HG03175 (cell line): ENCODE measurements at regions not wholly inside any gene's neighbourhood (a gene's known extent, or its start where the extent isn't known, plus 50 kb on each side); places are given as distances from the start of the nearest gene placed in this dataset.
"Not testable (repeated sequence)": the region's sequence is repeated elsewhere in the genome, so short reads cannot be mapped to it uniquely, and the experiment has no call there.

Experiments used
- ATAC-seq: cut with Tn5 transposase; IDR thresholded peaks from one replicate; pipeline ENCODE4 v1.9.1; 2021; ENCODE audit warnings: mild to moderate bottlenecking, moderate library complexity; ENCODE audit not compliant: unreplicated experiment

DNA sequence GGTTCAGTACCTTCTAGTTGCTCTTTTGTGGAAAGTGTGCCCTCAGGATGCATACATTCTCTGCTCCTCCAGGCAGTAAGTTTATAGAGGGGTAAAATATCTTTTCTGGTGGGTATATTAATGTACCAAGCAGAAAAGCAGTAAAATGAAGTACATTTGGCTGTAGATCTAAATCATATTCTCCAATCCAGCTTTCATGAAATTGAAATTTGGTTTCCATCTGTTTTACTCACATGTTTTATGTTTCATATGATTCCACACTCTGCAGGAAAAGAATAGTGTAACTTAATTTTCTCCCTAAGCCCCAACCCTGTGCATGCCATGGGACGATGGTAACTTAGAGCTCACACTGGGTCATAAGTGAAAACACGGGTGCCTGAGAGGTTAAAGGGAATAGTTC lies 172.3 kb downstream of the AKAIN1 start:
- no peak for ATAC-seq

DNA sequence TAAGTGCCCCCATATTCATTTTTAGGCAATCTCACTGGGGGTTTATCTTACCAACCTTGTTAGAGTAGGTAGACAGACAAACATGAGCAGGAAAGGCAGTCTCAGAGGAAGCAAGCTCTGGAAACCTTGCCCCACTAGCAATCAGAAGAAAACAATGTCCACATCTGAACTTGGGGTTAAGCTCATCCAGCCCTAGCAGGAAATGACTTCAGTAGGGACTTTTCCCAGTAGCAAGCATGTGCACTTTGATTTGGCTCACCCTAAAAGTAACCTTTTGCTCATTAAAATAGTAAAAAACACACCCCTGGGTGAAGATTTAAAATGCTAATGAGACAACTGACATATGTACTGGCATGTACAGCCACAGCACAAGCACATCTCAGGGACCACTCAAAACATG lies 175.5 kb downstream of the AKAIN1 start:
- ATAC-seq, result no peak

DNA sequence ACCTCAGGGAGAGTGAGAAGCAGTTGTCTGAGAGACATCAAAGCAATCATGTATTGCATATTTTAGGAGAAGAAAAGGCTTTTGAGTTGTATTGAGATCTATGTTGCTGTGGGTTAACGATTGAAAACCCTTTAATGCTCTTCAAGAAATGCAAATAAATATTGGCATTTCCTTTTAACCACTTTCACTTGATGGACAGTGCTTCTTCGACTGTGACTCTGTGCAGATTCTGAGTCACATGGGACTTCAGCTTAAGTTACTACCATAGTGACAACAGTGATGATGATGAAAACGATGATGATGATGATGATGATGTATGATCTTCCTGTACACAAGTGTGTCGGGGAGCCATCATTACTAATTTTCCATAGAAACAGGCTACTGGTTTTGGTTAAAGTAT lies 181.8 kb downstream of the AKAIN1 start:
- no peak for ATAC-seq

DNA sequence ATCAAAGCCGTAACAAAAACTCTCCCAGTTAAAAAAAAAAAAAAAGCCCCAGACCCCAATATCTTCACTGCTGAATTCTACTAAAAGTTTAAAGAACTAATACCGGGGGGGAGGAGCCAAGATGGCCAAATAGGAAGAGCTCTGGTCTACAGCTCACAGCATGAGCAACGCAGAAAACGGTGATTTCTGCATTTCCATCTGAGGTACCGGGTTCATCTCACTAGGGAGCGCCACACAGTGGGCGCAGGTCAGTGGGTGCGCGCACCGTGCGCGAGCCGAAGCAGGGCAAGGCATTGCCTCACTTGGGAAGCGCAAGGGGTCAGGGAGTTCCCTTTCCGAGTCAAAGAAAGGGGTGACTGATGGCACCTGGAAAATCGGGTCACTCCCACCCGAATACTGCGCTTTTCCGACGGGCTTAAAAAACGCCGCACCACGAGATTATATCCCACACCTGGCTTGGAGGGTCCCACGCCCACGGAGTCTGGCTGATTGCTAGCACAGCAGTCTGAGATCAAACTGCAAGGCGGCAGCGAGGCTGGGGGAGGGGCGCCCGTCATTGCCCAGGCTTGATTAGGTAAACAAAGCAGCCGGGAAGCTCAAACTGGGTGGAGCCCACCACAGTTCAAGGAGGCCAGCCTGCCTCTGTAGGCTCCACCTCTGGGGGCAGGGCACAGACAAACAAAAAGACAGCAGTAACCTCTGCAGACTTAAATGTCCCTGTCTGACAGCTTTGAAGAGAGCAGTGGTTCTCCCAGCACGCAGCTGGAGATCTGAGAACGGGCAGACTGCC lies 192.8 kb downstream of the AKAIN1 start:
- ATAC-seq, result not testable (repeated sequence)

DNA sequence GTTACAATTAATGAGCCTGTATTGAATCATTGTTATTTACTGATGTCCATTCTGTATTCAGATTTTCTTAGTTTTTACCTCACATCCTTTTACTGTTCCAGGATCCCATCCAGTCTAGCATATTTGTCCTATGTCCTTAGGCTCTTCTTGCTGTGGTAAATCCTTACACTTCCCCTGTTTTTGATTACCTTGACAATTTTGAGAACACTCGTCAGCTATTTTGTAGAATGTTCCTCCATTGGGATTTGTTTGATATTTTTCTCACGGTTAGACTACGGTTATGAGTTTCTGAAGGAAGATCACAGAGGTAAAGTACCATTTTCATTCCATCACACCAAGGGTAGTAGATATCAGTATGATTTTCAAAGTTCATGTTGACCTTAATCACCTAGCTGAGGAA lies 202.3 kb downstream of the AKAIN1 start:
- no peak for ATAC-seq

DNA sequence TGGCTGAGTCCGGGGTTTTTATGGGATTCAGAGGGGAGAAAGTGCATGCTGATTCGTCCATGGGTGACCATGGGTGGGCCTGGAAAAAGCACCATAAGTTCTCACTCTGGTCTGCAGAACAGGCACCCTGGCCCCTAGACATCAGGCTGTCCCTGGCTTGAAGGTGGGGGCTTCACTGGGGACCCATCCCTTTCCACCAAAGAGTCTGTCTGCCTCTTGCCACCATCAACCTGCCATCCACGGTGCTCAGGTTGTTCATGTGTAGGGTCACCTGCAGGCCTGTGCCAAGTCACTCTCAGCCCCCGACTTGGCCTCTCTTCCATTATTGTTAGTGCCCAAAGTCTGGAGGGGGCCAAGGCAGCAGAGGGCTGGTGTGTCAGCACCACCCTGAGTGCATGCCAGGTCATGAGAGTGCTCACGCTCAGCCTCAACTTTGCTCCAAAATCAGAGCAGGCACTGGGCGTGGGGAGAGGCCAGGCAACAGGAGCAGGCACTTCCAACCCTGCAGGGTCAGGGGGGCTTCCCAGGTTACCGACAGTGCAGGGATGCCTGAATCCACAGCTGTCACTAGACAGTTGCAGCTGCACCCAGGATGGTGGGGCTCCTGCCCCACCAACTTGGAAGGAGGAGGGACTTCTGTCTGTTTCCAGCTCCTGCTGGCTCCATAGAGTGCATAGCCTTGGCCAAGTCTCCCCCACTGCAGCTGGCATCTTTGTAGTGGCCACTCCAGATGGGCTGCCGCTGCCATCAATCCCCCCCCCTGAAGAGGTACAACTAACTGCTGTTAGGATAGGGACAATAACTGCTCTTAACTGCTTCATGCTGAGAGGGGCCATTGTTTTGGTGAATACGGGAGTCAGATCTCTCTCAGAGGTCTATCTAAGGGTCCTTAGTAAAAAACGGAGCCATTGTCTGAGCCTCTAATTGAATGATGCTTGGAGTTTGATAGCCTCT lies 209.3 kb downstream of the AKAIN1 start:
- ATAC-seq, result no peak

DNA sequence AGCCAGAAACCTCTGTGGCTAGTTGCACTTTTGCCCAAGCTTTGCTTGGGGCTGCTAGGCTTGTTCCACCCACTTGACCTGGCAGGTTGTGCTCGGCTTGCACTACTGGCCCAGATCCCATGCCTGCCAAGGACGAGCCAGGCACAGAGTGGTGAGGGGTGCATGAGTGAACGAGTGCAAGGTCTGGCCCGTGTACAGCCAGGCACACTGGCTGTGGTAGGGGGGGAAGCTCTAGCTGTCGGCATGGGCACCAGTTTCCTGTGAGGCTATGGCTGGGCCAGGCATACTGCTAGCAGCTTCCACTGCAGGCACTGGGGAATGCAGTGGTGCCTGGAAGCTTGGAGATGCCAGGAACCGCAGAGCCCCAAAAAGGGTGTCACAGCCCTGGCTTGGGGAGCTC lies 210.4 kb downstream of the AKAIN1 start:
- no peak for ATAC-seq

DNA sequence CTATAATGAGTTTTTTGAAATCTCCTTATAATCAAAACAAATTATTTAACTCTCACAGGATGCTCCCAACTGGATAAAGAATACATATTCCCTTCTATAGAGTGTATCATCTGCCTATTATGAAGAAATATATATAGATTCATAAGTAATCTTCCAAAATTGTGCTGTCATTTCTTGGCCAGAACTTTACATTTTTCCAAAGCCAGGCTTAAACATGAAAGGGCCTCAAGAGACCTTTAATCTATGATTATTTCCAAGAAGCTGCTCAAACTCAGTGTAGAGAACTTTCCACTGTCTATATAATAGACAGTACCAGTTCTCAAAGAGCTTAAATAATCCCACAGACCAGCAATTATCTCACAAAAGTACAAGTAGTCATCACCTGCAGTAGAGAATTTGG lies 211.0 kb downstream of the AKAIN1 start:
- ATAC-seq, result no peak

DNA sequence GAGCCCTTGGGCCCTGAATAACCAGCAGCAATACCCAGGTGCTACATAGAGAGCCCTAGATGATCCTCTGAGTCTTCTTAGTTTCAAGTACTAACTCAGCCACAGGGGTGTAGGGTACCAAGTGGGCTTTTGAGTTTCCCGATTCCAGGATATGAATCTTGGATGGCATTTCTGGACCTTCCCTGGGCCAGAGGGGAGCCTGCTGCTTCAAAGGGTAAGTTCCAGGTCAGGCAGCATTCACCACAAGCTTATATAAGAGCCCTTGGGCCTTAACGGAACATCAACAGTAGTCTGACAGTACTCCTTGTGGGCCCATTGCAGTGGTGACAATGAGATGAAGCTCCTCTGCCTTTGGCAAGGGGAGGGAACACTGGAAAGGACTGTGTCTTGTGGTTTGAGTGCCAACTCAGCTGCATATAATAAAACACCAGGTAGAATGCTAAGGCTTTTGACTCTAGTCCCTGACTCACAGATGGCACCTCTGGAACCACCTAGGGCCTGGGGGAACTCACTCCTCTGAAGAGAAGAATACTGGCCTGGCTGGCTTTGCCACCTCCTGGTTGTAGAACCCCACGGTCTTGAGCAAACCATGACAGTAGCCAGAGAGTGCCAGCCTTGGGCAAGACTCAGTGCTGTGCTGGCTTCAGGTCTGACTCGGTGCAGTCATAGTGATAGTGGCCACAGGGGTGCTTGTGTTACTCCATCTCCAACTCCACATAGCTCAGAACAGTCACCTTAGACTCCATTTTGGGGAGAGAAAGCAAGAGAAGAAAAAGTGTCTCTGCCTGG lies 235.7 kb downstream of the AKAIN1 start:
- no peak for ATAC-seq

DNA sequence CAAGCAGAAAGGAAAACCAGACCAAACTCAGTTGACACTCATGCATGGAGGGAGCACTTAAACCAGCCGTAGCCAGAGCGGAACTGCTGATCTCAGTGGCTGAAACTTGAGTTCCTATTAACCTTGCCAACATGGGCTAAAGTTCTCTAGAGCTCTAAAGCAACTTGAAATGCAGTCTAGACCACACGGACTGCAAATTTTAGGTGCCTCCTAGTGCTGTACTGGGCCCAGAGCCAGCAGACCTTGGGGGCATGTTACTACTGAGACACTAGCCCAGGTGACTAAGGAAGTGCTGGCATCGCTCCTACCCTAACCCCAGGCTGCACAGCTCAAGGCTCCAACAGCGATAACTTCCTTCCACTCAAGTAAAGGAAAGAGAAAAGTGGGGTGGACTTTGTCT lies 236.5 kb downstream of the AKAIN1 start:
- no peak for ATAC-seq

DNA sequence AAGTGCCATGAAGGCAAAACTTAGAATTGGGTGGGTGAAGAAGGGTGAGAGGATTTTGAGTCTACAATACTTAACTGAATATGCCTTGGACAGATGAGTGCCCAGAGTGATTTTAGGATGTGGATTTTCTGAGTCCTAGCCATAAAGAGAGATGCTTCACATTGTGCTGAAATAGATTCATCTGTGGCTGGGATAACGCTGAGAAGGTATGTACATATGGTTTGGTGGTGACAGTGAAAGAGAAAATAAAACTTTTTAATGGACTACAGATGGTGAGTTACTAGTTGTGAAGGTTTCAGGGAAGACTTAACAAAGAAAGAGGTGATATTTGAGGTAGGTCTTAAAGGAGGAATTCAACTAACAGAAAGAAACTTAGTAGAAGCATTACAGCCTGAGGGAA lies 265.8 kb downstream of the AKAIN1 start:
- no peak for ATAC-seq

DNA sequence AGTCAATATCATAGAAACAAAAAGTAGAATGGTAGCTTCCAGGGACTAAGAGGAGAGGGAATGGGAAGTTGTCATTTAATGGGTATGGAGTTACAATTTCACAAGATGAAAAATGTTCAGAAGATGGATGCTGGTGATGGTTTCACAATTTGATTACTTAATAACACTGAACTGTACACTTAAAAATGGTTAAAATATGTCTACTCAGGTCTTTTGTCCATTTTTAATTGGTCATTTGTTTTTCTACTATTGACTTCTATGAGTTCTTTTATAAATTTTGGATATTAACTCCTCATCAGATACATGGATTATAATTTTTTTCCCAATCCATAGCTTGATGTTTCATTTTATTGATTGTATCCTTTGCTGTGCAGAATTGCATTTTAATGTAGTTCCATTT lies 275.5 kb downstream of the AKAIN1 start:
- ATAC-seq, result no peak

DNA sequence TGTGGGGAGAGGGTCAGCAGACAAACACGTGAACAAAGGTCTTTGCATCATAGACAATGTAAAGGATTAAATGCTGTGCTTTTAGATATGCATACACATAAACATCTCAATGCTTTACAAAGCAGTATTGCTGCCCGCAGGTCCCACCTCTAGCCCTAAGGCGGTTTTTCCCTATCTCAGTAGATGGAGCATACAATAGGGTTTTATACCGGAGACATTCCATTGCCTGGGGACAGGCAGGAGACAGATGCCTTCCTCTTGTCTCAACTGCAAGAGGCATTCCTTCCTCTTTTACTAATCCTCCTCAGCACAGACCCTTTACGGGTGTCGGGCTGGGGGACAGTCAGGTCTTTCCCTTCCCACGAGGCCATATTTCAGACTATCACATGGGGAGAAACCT lies 279.5 kb downstream of the AKAIN1 start:
- not testable (repeated sequence) for ATAC-seq

DNA sequence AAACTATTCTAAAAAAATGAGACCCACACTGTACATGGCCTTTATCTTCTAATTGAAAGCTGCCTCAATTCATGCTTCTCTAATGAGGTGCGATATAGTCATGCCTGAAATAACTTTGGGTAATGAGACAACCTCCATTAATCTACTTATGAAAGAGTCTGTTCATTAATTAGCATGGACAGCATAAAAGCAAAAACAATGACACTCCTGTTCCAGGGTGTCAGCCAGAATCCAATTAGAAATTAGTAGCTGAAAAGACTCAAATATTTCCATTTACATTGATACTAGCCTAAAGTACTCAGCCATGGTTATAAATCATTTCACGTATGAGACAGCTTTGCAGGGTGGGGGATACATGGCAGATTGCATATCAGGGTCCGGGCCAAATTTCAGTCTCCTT lies 288.7 kb downstream of the AKAIN1 start:
- no peak for ATAC-seq

DNA sequence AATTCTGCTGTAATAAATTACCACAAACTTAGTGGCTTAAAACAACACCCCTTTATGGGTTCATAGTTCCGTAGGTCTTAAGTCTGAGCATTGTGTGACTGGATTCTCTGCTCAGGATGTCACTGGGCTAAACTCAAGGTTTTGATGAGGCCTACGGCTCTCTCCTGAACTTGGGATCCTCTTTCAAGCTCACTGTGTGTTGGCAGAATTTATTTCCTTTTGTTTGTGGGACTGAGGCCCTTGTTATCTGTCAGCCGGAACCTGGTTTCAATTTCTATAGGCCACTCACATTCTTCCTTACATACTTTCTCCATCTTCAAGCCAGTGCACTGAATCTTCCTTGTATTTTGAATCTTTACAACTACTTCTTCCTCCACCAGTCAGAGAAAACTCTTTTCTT lies 290.2 kb downstream of the AKAIN1 start:
- ATAC-seq, result no peak

DNA sequence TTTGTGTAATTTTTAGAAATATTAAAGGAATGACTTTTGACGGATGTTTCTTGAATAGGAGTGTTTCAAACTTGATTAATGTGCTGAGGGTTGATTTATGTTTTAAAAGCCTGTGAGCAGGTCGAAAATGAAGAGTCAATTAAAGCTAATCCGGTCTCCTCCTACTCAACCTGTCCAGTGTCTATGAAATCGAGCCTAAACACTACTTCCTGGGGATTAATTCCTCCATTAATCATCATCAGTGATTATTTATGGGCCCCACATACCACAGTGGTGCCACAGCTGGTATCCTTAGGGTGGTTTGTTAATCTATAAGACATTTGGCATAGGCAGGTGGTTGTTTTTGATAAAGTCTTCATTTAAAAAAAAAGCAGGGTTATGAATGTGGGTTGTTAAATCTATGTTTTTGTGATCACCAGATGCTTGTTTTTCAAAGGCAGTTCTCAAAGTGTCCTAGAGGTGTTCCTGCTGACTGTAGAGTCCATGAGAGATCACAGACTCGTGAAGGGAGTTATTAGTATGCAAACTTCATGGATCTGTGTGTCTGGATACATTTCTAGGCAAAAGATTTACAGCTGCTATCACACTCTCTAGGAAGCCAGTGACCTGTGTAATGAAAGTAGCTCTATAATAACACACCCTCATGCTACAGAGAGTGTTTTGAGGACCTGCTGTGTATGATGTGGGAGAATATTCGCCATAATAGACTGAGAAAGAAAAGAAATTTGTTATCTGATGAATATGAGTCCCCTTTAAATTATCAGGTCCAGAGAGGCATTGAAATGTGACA lies 308.6 kb downstream of the AKAIN1 start:
- no peak for ATAC-seq

DNA sequence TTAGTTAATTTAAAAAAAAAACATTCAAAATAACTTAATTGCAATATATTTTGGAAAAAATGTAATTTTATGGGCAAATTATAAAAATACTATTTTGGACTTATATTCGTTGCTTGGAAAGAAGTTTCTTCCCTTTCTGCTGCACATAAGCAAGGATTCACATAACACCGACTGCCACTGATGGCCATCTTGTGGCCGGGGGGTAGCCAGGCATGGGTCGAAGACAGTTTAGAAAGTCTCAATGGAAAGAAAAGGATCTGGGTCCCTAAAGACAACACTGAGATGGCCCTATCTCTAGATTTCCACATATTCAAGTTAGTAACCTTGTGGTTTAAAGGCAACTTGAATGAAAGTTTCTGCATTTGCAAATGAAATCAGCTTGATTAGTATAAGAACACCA lies 318.6 kb downstream of the AKAIN1 start:
- ATAC-seq, result no peak

DNA sequence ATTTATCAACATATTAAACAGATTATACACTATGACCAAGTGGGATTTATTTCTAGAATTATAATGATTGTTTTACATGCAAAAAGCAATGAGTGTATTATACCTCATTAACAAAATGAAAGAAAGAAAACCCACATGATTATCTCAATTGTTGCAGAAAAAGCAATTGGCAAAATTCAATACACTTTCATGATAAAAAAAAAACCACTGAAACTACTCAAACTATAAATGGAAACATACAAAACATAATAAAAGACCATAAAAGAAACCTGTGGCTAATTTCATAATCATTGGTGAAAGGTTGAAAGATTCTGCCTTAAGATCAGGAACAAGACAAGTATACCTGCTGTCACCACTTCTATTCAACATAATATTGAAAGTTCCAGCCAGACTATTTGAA lies 325.9 kb downstream of the AKAIN1 start:
- no peak for ATAC-seq

DNA sequence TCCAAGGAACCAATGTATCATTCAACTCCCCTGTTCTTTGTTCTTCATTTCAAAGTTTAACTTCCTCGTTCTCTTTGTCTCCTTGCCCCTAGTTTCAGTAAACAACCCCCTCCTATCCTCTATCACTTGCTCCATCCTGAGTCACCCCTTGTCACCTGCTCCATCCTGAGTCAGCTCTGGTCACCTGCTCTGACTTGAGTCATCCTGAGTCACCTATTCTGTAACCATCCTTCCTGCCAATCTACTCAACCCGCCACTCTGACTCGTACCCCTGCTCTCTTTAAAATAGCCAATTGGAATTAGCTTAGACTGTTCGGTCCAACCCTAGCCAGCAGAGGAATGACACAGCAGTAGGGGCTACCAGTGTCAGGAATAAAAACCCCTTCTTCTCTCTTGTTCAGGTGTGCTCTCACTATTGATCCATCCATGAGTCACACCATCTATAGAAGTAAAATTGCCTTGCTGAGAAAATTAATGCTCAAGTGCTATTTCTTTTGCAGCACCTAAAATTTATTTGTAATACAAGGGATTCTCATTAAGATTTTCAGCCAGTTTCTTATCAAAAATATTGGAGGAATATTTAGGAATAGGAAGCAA lies 326.8 kb downstream of the AKAIN1 start:
- ATAC-seq, result no peak

DNA sequence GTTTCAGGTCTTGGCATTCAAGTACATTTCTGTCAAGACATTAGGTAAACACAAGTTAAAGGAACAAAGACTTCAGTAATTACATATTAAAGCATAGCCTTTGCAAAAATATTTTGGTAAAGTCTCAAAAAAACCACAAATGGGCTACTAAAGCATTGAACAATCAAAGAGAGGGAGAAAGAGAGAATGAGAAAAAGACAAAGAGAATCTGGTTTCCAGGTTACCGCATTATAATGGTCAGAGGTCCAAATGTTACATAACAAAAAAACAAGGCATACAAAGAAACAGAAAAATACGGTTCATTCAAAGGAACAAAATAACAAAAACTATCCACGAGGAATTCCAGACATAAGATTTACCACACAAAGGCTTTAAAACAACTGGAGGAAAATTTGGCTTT lies 327.9 kb downstream of the AKAIN1 start:
- ATAC-seq, result no peak
